ENCODE measurements at regions not wholly inside any gene's neighbourhood (a gene's known extent, or its start where the extent isn't known, plus 50 kb on each side); places are given as distances from the start of the nearest gene placed in this dataset.
A peak's percentile ranks its signal among the peaks of the same experiment; 100 is the strongest.

DNA sequence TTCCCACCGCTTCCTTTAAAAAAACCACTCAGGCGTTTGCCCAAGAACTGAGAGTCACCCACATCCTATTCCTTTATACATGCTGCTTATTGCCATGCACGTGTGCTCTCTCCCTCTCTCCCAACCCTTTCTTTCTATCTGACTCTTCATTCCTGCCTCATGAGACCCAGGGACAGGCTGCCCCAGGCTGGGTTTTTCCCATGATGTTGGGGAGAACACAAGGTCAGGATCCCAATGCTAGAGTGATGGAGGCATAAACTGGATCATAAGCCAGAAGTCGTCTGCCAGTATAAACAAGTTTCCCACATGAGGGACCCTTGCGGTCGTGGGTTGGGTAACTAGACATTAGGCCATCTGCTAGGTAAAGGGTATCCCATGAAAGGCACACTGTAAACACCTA is 64.9 kb downstream of the CD2 start:
- no peak for FAIRE-seq
- no peak for DNase-seq (ENCODE audit: low spot score in 2 of 2)

DNA sequence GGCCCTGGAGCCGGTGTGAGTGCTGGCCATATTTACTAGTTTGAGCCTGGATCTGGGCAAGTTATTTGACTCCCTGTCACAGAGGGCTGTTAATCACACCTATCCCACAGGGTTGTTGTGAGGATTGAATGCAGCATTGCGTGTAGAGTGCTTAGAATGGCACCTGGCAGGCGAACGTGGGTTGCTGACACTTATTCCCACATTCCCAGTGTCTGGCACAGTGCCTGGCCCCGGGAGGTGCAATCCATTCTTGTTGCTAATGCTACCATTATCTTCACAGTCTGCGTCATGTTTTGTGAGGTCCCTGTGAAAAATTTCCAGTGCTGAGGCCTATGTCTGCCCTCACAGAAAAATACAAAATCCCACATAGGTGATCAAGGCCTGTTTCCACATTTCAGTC is 66.1 kb downstream of the CD2 start:
- no peak for FAIRE-seq
- DNase-seq (ENCODE audit: low spot score in 2 of 2), result no peak

DNA sequence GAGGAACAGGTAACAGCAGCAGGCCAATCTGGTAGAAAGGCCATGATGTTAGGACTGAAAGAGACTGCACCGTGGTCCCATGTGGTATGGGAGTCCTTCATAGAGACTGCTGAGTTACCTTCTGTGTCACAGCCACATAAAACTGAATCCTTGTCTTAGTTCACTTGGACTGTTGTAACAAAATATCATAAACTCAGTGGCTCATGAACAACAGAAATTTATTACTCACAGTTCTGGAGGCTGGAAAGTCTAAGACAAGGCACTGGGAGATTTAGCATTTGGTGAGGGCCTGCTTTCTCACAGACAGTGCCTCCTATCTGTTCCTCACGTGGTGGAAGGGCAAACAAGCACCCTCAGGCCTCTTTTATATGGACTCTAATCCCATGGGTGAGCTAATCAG is 67.5 kb downstream of the CD2 start:
- DNase-seq (ENCODE audit: low spot score in 2 of 2) (no peak), FAIRE-seq (no peak)

DNA sequence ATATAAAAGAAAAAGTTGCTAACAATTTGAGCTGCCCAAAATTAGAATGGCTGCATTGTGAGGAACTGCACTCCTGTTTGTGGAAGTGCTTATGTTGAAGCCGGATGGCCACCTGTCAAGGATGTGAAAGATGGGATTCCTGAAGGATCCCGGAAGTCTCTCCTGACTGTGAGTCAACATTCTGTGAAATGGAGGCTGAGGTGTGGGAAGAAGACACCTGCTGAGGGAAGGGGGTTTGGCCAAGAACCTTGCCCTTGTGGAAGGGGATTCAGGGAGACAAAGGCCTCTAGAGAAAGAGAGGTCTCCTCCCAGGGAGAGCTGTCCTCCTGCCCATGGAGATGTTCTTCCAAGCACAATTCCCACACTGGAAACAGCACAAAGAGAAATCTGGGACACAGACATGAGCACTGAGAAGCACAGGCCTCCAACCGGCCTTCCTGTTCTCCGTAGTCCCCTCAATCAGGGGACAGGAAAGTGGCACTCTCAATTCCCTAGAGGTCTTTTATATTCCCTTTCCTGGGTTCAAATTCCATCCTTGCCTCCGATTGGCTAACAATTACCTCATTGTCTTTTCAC is 70.5 kb downstream of the CD2 start:
- FAIRE-seq (no peak), DNase-seq (ENCODE audit: low spot score in 2 of 2) (no peak)

DNA sequence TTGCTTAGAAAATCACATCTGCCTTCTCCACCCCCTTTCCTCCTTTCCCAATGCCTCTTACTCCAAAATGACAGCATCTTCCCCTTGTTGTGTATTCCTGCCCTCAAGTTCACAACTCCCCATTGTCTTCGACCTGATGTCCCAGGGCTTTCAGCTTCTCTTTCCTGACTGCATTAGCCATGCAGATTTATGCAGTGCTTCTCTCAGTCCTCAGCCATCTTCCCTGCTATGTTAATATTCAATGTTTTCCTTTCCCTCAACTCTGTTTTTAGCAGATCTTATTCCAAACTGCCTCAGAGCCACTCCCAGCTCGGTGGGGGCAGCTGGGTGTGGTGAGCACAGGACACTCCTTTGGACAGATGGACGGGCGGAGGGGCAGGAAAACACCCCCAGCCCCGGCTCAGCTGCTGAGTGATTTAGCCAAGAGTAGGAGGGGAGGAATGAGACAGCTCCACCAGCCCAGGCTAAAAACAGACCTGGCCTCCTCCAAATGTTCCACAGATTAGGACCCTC is 71.0 kb downstream of the CD2 start:
- peak in 1 of 2 donors; percentile 27 for DNase-seq (ENCODE audit: low spot score in 2 of 2)
- FAIRE-seq, result no peak

DNA sequence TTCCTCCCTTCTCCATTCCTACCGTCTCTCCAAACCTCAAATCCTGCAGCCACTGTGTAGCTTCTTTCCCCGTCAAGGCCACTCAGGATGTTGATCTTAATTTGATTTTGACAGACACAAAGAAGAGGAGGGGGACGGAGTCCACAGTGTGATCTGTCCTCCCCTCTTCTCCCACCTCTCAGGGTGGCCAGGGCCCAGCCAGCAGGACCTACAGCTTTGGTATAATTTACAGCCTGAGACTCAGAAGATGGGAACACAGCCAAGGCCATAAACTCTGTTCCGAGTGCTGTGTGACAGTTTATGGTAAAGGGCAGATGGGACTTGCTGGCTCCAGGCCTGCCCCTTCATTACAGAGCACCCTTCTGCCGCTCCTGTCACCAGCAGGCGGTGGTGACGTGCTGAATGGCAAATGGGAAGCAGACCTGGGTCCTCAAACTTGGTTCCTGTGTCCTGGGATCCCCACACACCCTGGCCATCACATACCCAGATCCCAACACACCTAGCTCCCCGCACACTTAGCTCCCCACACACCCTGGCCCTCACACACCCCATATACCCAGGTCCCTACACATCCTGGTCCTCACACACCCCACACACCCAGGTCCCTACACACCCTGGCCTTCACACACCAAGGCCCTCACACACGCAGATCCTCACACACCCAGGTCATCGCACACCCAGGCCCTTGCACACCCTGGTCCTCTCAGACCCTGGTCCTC is 71.6 kb downstream of the CD2 start:
- no peak for DNase-seq (ENCODE audit: low spot score in 2 of 2)
- no peak for FAIRE-seq

DNA sequence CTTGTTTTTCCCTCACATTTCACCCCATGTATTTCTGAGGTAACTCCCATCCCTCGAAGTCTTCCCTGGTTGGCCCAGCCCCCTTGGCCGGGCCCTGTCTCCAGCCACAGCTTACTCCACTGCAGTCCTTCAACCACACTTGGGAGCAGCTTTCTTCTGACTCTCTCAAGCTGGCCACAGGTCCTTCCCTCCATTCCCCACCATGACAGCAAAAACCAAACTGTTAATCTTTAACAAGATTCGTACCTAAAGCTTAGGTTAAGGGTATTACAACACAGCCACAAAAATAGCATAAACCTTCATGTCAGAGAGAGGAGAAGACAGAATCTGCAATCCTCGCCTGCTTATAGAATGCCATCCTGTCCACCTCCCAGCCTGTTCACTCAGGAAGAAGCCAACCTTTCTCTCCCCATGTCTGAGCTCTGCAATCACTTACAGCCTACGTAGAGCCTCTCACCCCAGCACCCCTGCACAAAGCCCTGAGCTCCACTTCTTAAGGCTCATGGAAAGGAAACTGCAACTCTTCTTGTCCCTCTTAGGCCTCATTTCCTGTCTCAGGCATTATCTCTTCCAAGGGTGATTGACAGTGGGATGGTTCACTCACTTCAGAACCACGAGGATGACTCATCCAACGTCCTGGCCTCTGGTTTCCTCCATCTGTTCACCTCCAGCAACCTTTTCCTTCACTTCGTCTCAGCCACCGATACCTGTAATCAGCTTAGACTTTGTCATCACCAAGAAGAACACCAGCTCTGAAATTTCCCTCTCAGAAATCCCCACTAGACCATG is 72.8 kb downstream of the CD2 start:
- no peak for DNase-seq (ENCODE audit: low spot score in 2 of 2)
- FAIRE-seq, result no peak

DNA sequence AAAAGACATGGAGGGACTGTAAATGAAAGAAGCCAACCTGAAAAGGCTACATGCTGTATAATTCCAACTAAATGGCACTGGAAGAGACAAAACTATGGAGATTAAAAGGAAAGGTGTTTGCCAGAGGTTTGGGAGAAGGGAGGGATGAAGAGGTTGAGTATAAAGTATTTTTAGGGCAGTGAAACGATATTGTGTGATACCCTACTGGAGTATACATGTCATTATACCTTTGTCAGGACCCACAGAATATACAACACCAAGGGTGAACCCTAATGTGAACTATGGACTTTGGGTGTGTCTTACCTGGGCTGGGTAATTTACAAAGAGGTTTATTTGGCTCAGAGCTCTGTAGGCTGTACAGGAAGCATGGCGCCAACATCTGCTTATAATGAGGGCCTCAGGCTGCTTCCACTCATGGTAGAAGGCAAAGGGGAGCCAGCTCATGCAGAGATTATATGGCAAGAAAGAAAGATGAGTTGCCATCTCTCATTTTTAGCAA is 73.4 kb downstream of the CD2 start:
- FAIRE-seq, result no peak
- no peak for DNase-seq (ENCODE audit: low spot score in 2 of 2)

DNA sequence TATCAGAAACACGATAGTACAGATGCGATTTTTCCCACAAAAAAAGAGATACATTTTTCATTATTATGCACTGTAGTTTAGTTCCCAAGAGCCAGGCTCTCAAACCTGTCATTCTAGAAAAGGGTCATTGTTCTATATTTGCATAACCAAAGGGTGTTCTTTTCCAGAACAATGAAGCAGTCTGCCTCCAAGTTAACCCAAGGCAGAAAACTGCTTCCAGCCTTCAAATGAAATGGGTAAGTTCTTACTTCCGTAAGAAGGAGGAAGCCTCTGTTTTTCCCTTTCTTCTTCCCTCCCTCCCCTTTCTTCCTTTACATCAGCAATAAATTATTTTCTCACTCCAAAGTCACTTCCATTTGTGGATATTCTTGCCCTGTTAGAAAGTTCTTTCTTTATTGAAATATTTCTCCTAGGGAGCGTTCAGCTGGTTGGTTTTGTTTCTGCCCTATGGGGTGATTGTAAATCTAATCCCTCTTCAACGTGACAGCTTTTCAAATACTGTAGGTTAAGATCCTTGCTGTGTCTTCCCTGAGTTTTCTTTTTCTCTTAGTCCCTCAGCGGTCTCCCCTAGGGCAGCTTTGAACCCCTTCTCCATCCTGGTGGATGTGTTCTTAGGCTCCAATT is 77.3 kb upstream of the PTGFRN start:
- FAIRE-seq (no peak), DNase-seq (ENCODE audit: low spot score in 2 of 2) (no peak)

DNA sequence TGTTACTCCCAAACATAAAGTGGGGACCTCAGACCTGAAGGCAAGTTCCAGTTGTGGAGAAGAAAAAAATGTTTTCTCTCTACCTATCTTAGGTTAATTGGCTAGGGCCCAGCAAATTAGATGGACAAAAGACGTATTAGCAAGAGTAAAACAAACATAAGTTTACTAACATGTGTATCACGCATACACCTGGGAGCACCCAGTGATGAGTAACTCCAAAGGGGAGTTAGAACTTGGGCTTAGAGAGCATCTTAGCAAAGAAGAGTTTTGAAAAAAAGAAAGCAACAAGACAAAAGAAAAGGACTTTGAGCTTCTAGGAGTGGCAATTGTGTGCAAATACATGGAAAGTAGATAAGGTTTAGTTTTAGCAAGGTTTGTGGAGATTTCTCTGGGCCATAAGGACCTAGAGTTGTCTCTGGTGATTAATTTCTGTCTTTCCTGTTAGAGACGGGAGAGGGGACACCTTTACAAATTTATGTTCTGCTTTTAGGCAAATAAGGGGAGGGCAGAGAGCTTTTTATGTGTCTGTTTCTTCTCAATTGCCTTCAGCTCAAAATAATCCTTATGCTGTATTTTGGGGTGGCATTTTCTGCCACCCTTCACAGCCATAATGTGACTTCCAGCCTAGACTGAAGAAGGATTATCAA is 76.7 kb upstream of the PTGFRN start:
- DNase-seq (ENCODE audit: low spot score in 2 of 2) (no peak), FAIRE-seq (no peak)

DNA sequence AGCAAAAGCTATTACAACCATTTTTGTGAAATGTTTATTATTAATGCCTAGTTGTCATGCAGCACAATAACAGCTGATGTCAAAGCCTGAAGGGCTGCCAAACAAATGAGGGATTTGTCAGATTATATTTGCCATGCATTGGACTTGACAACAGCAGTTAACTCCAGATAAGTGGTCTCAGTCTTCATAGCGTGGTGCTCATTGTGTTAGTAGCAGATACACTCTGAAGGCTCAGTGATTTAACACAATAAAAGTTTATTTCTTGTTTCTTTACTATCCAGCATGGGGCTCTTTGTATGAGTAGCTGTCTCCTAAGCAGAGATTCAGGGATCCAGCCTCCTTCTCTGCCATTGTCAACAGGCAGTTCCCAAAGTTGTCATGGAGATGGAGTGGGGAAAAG is 76.0 kb upstream of the PTGFRN start:
- FAIRE-seq (no peak), DNase-seq (ENCODE audit: low spot score in 2 of 2) (no peak)

DNA sequence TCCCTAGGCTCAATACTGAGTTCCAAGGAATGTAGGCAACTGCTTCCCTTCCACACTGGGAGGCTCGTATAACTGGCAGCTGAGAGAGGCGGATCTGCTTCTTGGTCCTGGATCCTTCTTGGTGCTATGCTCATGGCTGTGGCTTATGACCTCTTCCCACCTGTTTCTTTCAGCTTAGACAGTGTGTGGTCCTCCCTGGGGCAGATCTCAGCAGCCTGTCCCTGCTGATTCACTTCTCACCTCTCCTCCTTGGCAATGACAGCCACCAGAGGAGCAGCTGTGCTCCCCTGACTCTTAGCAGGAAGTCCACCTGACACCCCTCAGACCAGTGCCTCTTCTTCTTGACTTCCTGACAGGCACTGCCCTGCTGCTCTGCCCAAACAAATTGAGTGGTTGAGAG is 75.1 kb upstream of the PTGFRN start:
- no peak for DNase-seq (ENCODE audit: low spot score in 2 of 2)
- no peak for FAIRE-seq

DNA sequence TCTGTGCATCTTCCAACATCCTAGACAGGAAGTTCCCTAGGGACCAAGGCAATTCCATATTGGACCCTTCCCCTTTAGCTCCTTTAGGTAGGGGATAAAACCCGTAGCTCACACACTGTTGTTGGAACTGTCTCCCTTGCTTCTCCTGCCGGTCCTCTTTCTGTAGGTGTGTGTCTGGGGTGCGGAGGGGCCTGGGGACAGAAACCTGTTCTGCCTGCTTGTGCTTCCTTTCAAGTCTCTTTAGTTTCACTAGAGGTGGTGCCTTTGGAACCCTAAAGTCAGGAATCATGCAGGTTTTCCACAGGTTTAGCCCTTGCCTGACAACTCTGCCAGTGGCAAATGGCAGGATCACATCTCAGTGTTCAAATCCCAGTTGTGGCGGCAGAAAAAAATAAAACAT is 74.6 kb upstream of the PTGFRN start:
- DNase-seq (ENCODE audit: low spot score in 2 of 2), result no peak
- no peak for FAIRE-seq

DNA sequence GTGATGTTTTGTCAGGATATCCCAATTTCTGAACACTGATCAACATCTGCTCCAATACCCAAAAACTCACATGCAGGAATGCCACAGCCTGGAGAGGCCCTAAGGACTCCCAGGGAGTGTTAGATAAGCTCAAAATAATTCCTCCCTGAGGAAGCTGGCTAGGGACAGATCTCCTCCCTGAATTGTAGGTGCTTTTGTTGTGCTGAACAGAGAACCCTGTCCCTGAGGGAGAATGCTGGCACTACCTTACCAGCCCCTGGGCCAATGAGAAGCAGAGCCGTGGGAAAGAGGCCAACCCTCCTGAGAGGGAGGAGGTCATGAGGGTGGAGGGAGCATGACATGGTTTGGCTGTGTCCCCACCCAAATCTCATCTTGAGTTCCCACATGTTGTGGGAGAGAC is 73.6 kb upstream of the PTGFRN start:
- FAIRE-seq, result no peak
- no peak for DNase-seq (ENCODE audit: low spot score in 2 of 2)

DNA sequence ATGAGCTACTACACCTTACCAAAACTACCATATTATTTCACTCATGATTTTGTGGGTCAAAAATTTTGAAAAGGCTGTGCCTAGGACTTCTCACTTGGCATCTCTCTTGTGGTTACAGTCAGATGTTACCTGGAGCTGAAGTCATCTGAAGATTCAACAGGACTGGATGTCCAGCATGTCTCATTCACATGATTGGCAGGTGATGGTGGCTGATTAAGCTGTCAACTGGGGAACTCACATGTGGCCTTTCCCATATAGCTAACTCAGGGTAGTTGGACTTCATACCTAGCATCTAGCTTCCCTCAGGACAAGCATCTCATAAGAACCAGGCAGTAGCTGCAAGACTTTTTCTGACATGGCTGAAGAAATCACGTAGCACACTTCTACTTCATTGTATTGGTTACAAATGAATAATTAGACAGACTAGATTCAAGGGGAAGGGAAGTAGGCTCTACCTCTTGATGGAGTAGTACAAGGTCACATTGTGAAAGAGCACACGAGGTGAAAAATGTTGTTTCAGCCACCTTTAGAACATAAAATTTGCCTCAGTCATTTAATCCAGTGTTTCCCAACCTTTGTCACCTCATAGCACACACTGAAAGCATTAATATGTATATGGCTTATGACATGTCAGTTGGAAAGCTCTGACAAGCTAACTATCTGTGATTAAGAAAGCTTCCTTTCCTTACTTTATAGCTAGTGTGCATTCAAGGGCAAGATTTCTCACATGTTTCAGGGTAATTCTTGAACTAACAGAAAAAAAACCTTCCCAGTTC is 68.0 kb upstream of the PTGFRN start:
- FAIRE-seq (no peak), DNase-seq (ENCODE audit: low spot score in 2 of 2) (no peak)

DNA sequence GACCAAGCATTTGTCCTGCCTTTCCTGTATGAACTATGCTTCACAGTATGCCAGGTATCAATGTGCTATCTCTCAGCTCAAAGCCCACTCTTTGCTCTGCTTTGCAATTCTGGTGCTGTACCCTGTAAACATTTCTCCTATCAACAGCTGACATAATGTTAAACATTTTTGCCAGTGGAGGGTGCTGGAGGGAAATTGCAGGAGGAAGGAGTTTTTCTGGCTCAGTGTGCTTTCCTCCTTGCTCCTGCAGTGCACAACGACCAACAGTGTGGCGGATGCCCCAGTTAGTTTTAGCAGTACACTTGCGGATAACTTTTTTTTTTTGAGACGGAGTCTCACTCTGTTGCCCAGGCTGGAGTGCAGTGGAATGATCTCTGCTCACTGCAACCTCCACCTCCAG is 67.1 kb upstream of the PTGFRN start:
- FAIRE-seq (no peak), DNase-seq (ENCODE audit: low spot score in 2 of 2) (no peak)

DNA sequence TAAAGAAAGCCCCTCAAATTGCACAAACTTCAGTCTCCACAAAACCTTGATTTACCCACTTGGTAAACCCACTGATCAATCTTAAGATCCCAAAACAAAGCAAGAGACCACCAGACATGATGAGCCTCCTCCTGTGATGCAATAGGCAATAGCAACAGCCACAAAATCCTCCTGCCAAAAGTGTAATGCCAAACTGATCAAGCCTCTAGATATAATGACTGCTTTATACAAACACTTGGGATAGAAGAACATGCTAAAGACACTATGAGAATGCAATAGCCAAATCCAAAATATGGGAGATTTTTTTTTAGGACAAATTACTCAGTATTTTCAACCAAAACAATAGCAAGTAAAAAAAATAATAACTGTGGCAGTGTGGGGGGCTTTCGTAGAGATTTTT is 64.9 kb upstream of the PTGFRN start:
- FAIRE-seq, result no peak
- DNase-seq (ENCODE audit: low spot score in 2 of 2), result no peak

DNA sequence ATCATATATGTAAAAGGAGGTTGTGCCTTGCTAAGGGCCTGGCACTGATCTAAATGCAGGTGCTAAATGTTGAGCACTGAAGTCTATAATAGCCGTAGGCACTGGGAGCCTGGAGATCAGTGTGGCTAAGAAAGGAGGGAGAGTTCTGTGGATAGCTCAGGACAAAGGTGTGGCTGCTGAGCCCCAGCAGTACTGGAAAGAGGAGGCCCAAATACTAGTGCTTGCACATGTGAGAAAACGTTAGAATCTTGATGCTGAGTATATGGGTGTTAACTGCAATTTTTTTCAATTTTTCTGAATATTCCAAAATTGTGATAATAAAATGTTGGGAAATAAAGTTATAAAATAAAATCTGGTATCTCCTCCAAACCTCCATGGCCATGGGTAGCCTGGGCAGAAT is 62.5 kb upstream of the PTGFRN start:
- no peak for FAIRE-seq
- no peak for DNase-seq (ENCODE audit: low spot score in 2 of 2)

DNA sequence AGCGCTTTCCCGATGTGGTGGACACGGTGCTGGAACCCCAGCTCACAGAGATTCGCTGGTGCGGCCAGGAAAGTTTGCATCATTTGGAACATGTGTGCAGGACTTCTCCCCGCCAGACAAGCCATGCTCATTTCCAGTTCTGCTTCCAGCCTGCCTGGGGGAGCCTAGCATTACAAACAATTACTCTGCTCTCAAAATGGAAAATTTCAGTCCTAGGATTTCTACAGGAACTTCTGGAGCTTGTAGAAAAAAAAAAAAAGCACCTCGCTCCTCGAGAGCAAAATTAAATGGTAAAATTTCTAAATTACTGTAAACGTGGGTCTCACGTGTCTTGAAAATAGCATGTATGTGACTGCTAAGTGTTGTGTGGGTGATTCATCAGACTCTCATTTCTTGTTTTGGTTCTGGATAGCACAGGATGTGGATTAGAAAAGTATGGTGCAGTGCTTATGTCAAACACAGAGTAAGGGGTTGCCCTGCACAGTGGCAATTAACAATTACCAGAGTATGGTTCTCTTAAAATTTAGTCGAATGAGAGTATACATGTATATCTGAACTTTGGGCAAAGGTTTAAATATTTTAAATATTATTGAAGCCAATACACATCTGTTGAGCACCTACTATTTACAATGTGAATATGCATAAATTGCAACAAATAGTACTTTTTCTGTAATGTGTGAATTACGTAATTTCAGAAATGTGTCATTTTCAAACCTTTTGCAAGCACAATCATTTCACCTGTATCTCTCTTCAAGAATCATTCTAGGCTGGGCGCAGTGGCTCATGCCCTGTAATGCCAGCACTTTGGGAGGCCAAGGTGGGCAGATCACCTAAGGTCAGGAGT is 61.8 kb upstream of the PTGFRN start:
- no peak for DNase-seq (ENCODE audit: low spot score in 2 of 2)
- FAIRE-seq, result no peak

All from frontal cortex (tissue), 3 donors.